HEK293 (cell line): ENCODE measurements at regions not wholly inside any gene's neighbourhood (a gene's known extent, or its start where the extent isn't known, plus 50 kb on each side); places are given as distances from the start of the nearest gene placed in this dataset.

Source experiments
- CTCF ChIA-PET: fragments of 350-600 bp; formaldehyde crosslinking; extraction: SDS; loops from one replicate; lab custom pipeline; 2021; ENCODE audit warnings: antibody characterized with exemption; lab: Yijun Ruan, JAX
- POLR2A ChIA-PET: fragments of 300-600 bp; formaldehyde crosslinking; extraction: SDS; loops from one replicate; lab custom pipeline; 2020; ENCODE audit warnings: antibody characterized with exemption, inconsistent platforms; lab: Yijun Ruan, JAX
- H3K27ac ChIP-seq: fragments of 200-500 bp; sonication (Bioruptor generic); 2 replicates; pipeline ENCODE4 v1.5.1; 2014; ENCODE audit warnings: low read depth, low read length, control low read depth, inconsistent platforms; ENCODE audit errors: extremely low read depth
- H3K36me3 ChIP-seq, 2 experiments: fragments of 200-500 bp in 1 of 2; sonication (Bioruptor generic) in 1 of 2; 1 replicate in 1 of 2; 2 replicates in 1 of 2; pipeline ENCODE4 v1.5.1; 2014 to 2017; ENCODE audit warnings: inconsistent platforms in 2 of 2, low read length in 2 of 2; ENCODE audit not compliant: control insufficient read depth in 2 of 2, insufficient read depth in 1 of 2
- H3K4me1 ChIP-seq: fragments of 200-500 bp; sonication (Bioruptor generic); 2 replicates; pipeline ENCODE4 v1.5.1; 2014; ENCODE audit warnings: mild to moderate bottlenecking, low read length, inconsistent platforms; ENCODE audit not compliant: control insufficient read depth, insufficient read depth
- H3K4me3 ChIP-seq: 2 replicates; pipeline ENCODE4 v1.5.1; 2011; ENCODE audit warnings: low read depth, mild to moderate bottlenecking, control low read depth, low read length, moderate library complexity
- H3K9me3 ChIP-seq: fragments of 200-500 bp; sonication (Bioruptor generic); 2 replicates; pipeline ENCODE4 v1.5.1; 2014; ENCODE audit warnings: low read depth, low read length, inconsistent platforms; ENCODE audit not compliant: control insufficient read depth, insufficient read depth
- EGR2 ChIP-seq: fragments of 450-650 bp; formaldehyde crosslinking; IDR thresholded peaks from 2 replicates; pipeline ENCODE4 v1.5.1; 2016; ENCODE audit warnings: low read depth, missing biosample characterization, missing genetic modification characterization
- HOXC10 ChIP-seq: sonication (generic); formaldehyde crosslinking; IDR thresholded peaks from 2 replicates; pipeline ENCODE4 v1.8.1; 2023; ENCODE audit warnings: mild to moderate bottlenecking, missing genetic modification reagents
- PRDM1 ChIP-seq: fragments of 450-650 bp; formaldehyde crosslinking; IDR thresholded peaks from 2 replicates; pipeline ENCODE4; 2016; ENCODE audit warnings: missing biosample characterization, missing genetic modification characterization
- ZFP69B ChIP-seq: fragments of 450-650 bp; formaldehyde crosslinking; IDR thresholded peaks from 2 replicates; pipeline ENCODE4 v1.5.1; 2016; ENCODE audit warnings: missing biosample characterization, missing genetic modification characterization
- ZNF112 ChIP-seq: fragments of 450-650 bp; formaldehyde crosslinking; IDR thresholded peaks from 2 replicates; pipeline ENCODE4 v1.5.0; 2017; ENCODE audit warnings: missing biosample characterization, missing genetic modification characterization
- ZNF146 ChIP-seq: fragments of 450-650 bp; formaldehyde crosslinking; IDR thresholded peaks from 2 replicates; pipeline ENCODE4 v1.5.1; 2016; ENCODE audit warnings: missing biosample characterization, missing genetic modification characterization
- ZNF169 ChIP-seq: fragments of 450-650 bp; formaldehyde crosslinking; IDR thresholded peaks from 2 replicates; pipeline ENCODE4 v1.5.1; 2016; ENCODE audit warnings: missing biosample characterization, missing genetic modification characterization
- ZNF223 ChIP-seq: fragments of 450-650 bp; formaldehyde crosslinking; IDR thresholded peaks from 2 replicates; pipeline ENCODE4 v1.5.1; 2016; ENCODE audit warnings: missing biosample characterization, missing genetic modification characterization
- ZNF280C ChIP-seq: fragments of 450-650 bp; formaldehyde crosslinking; IDR thresholded peaks from 2 replicates; pipeline ENCODE4 v1.5.1; 2016; ENCODE audit warnings: missing biosample characterization, missing genetic modification characterization
- ZNF302 ChIP-seq: fragments of 450-650 bp; formaldehyde crosslinking; IDR thresholded peaks from 2 replicates; pipeline ENCODE4 v1.5.1; 2016; ENCODE audit warnings: missing biosample characterization, missing genetic modification characterization, low read depth
- ZNF341 ChIP-seq: fragments of 450-650 bp; formaldehyde crosslinking; IDR thresholded peaks from 2 replicates; pipeline ENCODE4; 2016; ENCODE audit warnings: low read depth, missing biosample characterization, missing genetic modification characterization
- ZNF398 ChIP-seq: fragments of 450-650 bp; formaldehyde crosslinking; IDR thresholded peaks from 2 replicates; pipeline ENCODE4 v1.5.1; 2017; ENCODE audit warnings: missing biosample characterization, missing genetic modification characterization
- ZNF404 ChIP-seq: fragments of 450-650 bp; formaldehyde crosslinking; IDR thresholded peaks from 2 replicates; pipeline ENCODE4 v1.5.1; 2017; ENCODE audit warnings: missing biosample characterization, missing genetic modification characterization
- ZNF544 ChIP-seq: fragments of 450-650 bp; formaldehyde crosslinking; IDR thresholded peaks from 2 replicates; pipeline ENCODE4 v1.5.0; 2017; ENCODE audit warnings: missing biosample characterization, missing genetic modification characterization
- ZNF776 ChIP-seq: fragments of 450-650 bp; formaldehyde crosslinking; IDR thresholded peaks from 2 replicates; pipeline ENCODE4 v1.5.0; 2017; ENCODE audit warnings: missing biosample characterization, missing genetic modification characterization, borderline replicate concordance
- ZSCAN16 ChIP-seq: fragments of 450-650 bp; formaldehyde crosslinking; IDR thresholded peaks from 2 replicates; pipeline ENCODE4 v1.5.1; 2016; ENCODE audit warnings: missing biosample characterization, missing genetic modification characterization
- ZXDB ChIP-seq: fragments of 450-650 bp; formaldehyde crosslinking; IDR thresholded peaks from 2 replicates; pipeline ENCODE4 v1.5.1; 2016; ENCODE audit warnings: missing biosample characterization, missing genetic modification characterization

GRCh38 chr3:8317661-8318649 lies 183.7 kb upstream of the LMCD1 start (continued):
- TF ChIP-seq ZNF341 (tag by site-specific recombination): no peak
- TF ChIP-seq ZNF404: no peak
- TF ChIP-seq ZFP69B (tag by site-specific recombination): no peak
- TF ChIP-seq ZNF223 (tag by site-specific recombination): no peak

- TF ChIP-seq ZNF112 (tag by site-specific recombination): no peak
- TF ChIP-seq ZNF544 (tag by site-specific recombination): no peak
- no peak for TF ChIP-seq ZNF280C (tag by site-specific recombination)
- no peak for TF ChIP-seq ZNF302
- TF ChIP-seq ZNF169 (tag by site-specific recombination): no peak
- TF ChIP-seq ZNF776 (tag by site-specific recombination): no peak
- no peak for TF ChIP-seq EGR2 (tag by site-specific recombination)
- TF ChIP-seq HOXC10 (CRISPR knock-in tag): no peak
- TF ChIP-seq ZXDB (tag by site-specific recombination): no peak
- TF ChIP-seq ZSCAN16 (tag by site-specific recombination): no peak
- TF ChIP-seq PRDM1 (tag by site-specific recombination): no peak
- TF ChIP-seq, all 188 proteins: peak for 0
- ChIA-PET POLR2A (no interaction called here), CTCF (interaction anchor here (1.2 to 1.5 kb wide), 2 partner anchors 11 to 97 kb away, joined by 3 to 5 read pairs; no protein-coding TSS in a partner anchor)
- no peak overlapping the region for H3K27ac ChIP-seq
- H3K9me3 ChIP-seq: no peaks in the 10 kb centered on the region
- H3K36me3 ChIP-seq: no peaks in the 10 kb centered on the region
- H3K4me1 ChIP-seq: no peaks in the 10 kb centered on the region
- H3K4me3 ChIP-seq: no peak overlapping the region
These were observed 181.5 kb upstream of the LMCD1 start for GRCh38 chr3:8319935-8320634.

- H3K36me3 ChIP-seq: no peaks in the 10 kb centered on the region
- no peaks in the 10 kb centered on the region for H3K9me3 ChIP-seq
- no peak overlapping the region for H3K27ac ChIP-seq
- CTCF ChIA-PET: interaction anchor here (1.2 to 1.5 kb wide), 2 partner anchors 10 to 96 kb away, joined by 3 to 5 read pairs; no protein-coding TSS in a partner anchor
- POLR2A ChIA-PET: no interaction called here
- H3K4me3 ChIP-seq: no peak overlapping the region
- H3K4me1 ChIP-seq: no peaks in the 10 kb centered on the region
- no peak for TF ChIP-seq ZNF398 (tag by site-specific recombination)
- TF ChIP-seq ZNF280C (tag by site-specific recombination): no peak
- TF ChIP-seq ZNF146 (tag by site-specific recombination): no peak
These were observed 180.7 kb upstream of the LMCD1 start for GRCh38 chr3:8320711-8321458.
